ENCODE measurements at regions not wholly inside any gene's neighbourhood (a gene's known extent, or its start where the extent isn't known, plus 50 kb on each side); places are given as distances from the start of the nearest gene placed in this dataset.

DNA sequence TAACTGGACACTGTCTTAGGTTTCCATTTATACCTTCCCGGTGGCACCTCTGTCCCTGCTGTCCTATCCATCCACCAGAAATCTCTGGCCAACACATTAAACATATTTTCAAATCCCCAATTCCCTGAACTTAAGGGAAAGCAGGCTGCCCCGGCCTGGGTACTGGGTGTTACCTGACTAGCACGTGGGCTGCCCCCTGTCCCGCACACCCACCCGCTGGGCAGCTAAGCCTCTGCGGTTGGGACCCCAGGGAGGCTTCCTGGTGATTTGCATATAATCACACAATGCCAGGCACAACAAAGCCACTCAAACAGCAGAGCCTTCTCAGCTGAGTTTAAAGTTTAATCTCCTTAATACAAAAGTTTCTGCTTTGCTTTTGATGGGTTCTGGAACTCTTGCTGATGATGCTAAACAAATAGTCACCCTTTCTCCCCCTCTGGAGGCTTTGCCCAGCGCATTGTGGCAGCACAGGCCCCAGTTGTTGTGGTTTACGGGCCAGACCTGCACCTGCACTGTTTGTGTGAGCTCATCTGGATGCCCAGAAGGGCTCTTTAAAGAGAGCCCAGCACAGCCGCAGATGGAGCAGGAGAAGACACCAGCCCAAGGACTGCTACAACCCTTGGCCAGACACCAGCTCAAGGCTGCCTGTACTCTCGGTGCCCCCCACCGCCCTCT lies 59.9 kb upstream of the POU2AF1 start:
- TF ChIP-seq CTCF (IDR thresholded peaks at IDR 0.05) (no peak), POLR2A (IDR thresholded peaks at IDR 0.05) (no peak)
